GM12878 (cell line): ENCODE measurements at regions not wholly inside any gene's neighbourhood (a gene's known extent, or its start where the extent isn't known, plus 50 kb on each side); places are given as distances from the start of the nearest gene placed in this dataset.

Experiments used
- ATAC-seq: fragments of 200-7000 bp; cut with Tn5 transposase; 3 replicates; pipeline ENCODE4 v1.9.1; 2020; ENCODE audit warnings: mild to moderate bottlenecking, moderate library complexity
- BruUV-seq: library from RNA; stranded (reverse); fragments of 400-500 nt; replicated peaks from 2 replicates; lab custom pipeline; 2021; lab: Mats Ljungman, UMichigan
- CTCF ChIA-PET: fragments of 300-600 bp; sonication (Branson Sonifier 250); formaldehyde crosslinking; extraction: SDS; loops from one replicate; lab custom pipeline; 2021; ENCODE audit warnings: inconsistent platforms; lab: Yijun Ruan, JAX
- POLR2A ChIA-PET: fragments of 350-600 bp; formaldehyde crosslinking; extraction: SDS; loops from one replicate; lab custom pipeline; 2021; ENCODE audit warnings: inconsistent platforms; lab: Charles Lee
- RAD21 ChIA-PET: fragments of 300-600 bp; sonication (Branson Sonifier 250); formaldehyde crosslinking; loops from one replicate; lab custom pipeline; 2023; ENCODE audit warnings: antibody characterized with exemption; ENCODE audit not compliant: unreplicated experiment; lab: Charles Lee
- SMC1A ChIA-PET: fragments of 300-600 bp; sonication (Branson Sonifier 250); formaldehyde crosslinking; loops from one replicate; lab custom pipeline; 2023; ENCODE audit not compliant: unreplicated experiment, uncharacterized antibody; lab: Charles Lee
- DNase-seq: peaks from one replicate; pipeline ENCODE4 v3.0.0-alpha.2; 2011; ENCODE audit warnings: low read depth, low spot score
- FAIRE-seq: peaks from 3 replicates; lab custom pipeline; 2011; peaks lifted over from hg19 to GRCh38; lab: Jason Lieb, UNC
- H2AFZ ChIP-seq: 2 replicates; pipeline ENCODE4 v1.6.0; 2011; ENCODE audit warnings: low read depth, low read length, control low read depth; ENCODE audit not compliant: control insufficient read depth
- H3K27ac ChIP-seq: 2 replicates; pipeline ENCODE4 v1.5.1; 2011; ENCODE audit warnings: control low read depth; ENCODE audit not compliant: control insufficient read depth, insufficient read depth
- H3K27me3 ChIP-seq, 2 experiments: replicated peaks in 1 of 2; 2 replicates each; pipeline versions ENCODE4 v1.6.0 to v1.6.1; 2011; ENCODE audit warnings: low read length in 1 of 2; ENCODE audit not compliant: control insufficient read depth in 2 of 2, insufficient read depth in 2 of 2
- H3K36me3 ChIP-seq, 2 experiments: 2 replicates each; pipeline ENCODE4 v1.5.1; 2011; ENCODE audit warnings: low read length in 1 of 2; ENCODE audit not compliant: control insufficient read depth in 2 of 2, insufficient read depth in 2 of 2
- H3K4me1 ChIP-seq: 2 replicates; pipeline ENCODE4 v1.6.1; 2011; ENCODE audit warnings: mild to moderate bottlenecking, low read length, moderate library complexity, mixed read lengths; ENCODE audit not compliant: control insufficient read depth, insufficient read depth
- H3K4me2 ChIP-seq: 2 replicates; pipeline ENCODE4 v1.6.0; 2011; ENCODE audit warnings: control low read depth; ENCODE audit not compliant: control insufficient read depth, insufficient read depth
- H3K4me3 ChIP-seq: fragments of 200-600 bp; sonication (generic); 2 replicates; pipeline ENCODE4 v1.5.1; 2016
- H3K79me2 ChIP-seq: 2 replicates; pipeline ENCODE4 v1.6.0; 2011; ENCODE audit warnings: low read length; ENCODE audit not compliant: control insufficient read depth, insufficient read depth
- H3K9ac ChIP-seq: 2 replicates; pipeline ENCODE4 v1.8.0; 2011; ENCODE audit warnings: low read length, control low read depth, mixed read lengths; ENCODE audit not compliant: control insufficient read depth, insufficient read depth
- H3K9me3 ChIP-seq: replicated peaks from 3 replicates; pipeline ENCODE4 v1.5.1; 2011; ENCODE audit warnings: mild to moderate bottlenecking, low read length; ENCODE audit not compliant: control insufficient read depth, insufficient read depth
- H4K20me1 ChIP-seq: 2 replicates; pipeline ENCODE4 v1.6.0; 2011; ENCODE audit not compliant: control insufficient read depth, insufficient read depth
- CEBPZ ChIP-seq: fragments of 150-350 bp; IDR thresholded peaks from 2 replicates; pipeline ENCODE4 v1.6.1; 2016; ENCODE audit warnings: low read depth, low read length
- RUNX3 ChIP-seq: IDR thresholded peaks from 2 replicates; pipeline ENCODE4 v1.6.1; 2012; ENCODE audit warnings: low read length, inconsistent platforms
- SIN3A ChIP-seq: IDR thresholded peaks from 2 replicates; pipeline ENCODE4 v1.6.1; 2012; ENCODE audit warnings: low read depth, low read length, improper control_type of control experiment
- SKIL ChIP-seq: fragments of 450-650 bp; IDR thresholded peaks from 2 replicates; pipeline ENCODE4 v1.6.1; 2017; ENCODE audit warnings: mild to moderate bottlenecking, low read depth, inconsistent platforms; ENCODE audit not compliant: poor library complexity, severe bottlenecking
- ZNF622 ChIP-seq: fragments of 450-650 bp; IDR thresholded peaks from 2 replicates; pipeline ENCODE4 v1.6.1; 2017; ENCODE audit warnings: mild to moderate bottlenecking, inconsistent platforms
- ZZZ3 ChIP-seq: IDR thresholded peaks from 2 replicates; pipeline ENCODE4 v1.6.1; 2011; ENCODE audit warnings: low read depth; ENCODE audit not compliant: control insufficient read depth, insufficient read length
- in situ Hi-C: fragments of 300-500 bp; cut with MboI; formaldehyde crosslinking; loops from 9 replicates; pipeline ENCODE4 v1.14.3; 2018; ENCODE audit warnings: mixed read lengths
- intact Hi-C: fragments of 100-400 bp; cut with micrococcal nuclease; formaldehyde crosslinking; loops from one replicate; pipeline ENCODE4 v1.14.2; 2022; ENCODE audit not compliant: unreplicated experiment

- TF ChIP-seq SKIL, result no peak
- no peak for TF ChIP-seq RUNX3
- TF ChIP-seq ZNF622, result no peak
- TF ChIP-seq CEBPZ, result no peak
- TF ChIP-seq SIN3A, result no peak
Observed at GRCh38 chr14:97710726-97711125, 913.5 kb downstream of the VRK1 start (continued).

- H4K20me1 ChIP-seq, result no peaks in the 10 kb centered on the region
- no peaks in the 10 kb centered on the region for H3K27me3 ChIP-seq
- DNase-seq (no peak), FAIRE-seq (no peak), ATAC-seq (no peak)
- intact Hi-C loops, result loop anchor here (10.0 kb wide), 1 partner anchor 1552 kb away; no protein-coding TSS in a partner anchor
- ChIA-PET POLR2A (no interaction called here), RAD21 (no interaction called here), CTCF (no interaction called here), SMC1A (interaction anchor here (0.6 to 1.5 kb wide), 3 partner anchors 12 to 96 kb away, joined by 3 to 4 read pairs (median 3); no protein-coding TSS in a partner anchor)
- no peak overlapping the region for H3K9ac ChIP-seq
- no peaks in the 10 kb centered on the region for H3K36me3 ChIP-seq
- no peak overlapping the region for H2AFZ ChIP-seq
- no peak overlapping the region for H3K27ac ChIP-seq
- H3K4me1 ChIP-seq, result no peaks in the 10 kb centered on the region
- no peak overlapping the region for H3K4me3 ChIP-seq
- no peaks in the 10 kb centered on the region for H3K79me2 ChIP-seq
- H3K4me2 ChIP-seq, result no peak overlapping the region
- H3K9me3 ChIP-seq, result no peaks in the 10 kb centered on the region
- TF ChIP-seq ZNF622 (no peak), ZZZ3 (no peak)
- in situ Hi-C loops, result no loop called here
- no TSS peak for BruUV-seq
Observed at GRCh38 chr14:97712471-97712870, 915.3 kb downstream of the VRK1 start.
